Caki2 (cell line): ENCODE measurements at regions not wholly inside any gene's neighbourhood (a gene's known extent, or its start where the extent isn't known, plus 50 kb on each side); places are given as distances from the start of the nearest gene placed in this dataset.
"Not testable (repeated sequence)": the region's sequence is repeated elsewhere in the genome, so short reads cannot be mapped to it uniquely, and the experiment has no call there.

Source experiments
- DNase-seq: peaks from one replicate; pipeline ENCODE4 v3.0.0-alpha.2; 2015; ENCODE audit warnings: low read depth
- in situ Hi-C: cut with HindIII; loops from 2 replicates; pipeline ENCODE4 v1.10.0; 2016; ENCODE audit warnings: low sequenced_read_pairs, low pct_unique_long_range_greater_than_20kb, mixed read lengths

DNA sequence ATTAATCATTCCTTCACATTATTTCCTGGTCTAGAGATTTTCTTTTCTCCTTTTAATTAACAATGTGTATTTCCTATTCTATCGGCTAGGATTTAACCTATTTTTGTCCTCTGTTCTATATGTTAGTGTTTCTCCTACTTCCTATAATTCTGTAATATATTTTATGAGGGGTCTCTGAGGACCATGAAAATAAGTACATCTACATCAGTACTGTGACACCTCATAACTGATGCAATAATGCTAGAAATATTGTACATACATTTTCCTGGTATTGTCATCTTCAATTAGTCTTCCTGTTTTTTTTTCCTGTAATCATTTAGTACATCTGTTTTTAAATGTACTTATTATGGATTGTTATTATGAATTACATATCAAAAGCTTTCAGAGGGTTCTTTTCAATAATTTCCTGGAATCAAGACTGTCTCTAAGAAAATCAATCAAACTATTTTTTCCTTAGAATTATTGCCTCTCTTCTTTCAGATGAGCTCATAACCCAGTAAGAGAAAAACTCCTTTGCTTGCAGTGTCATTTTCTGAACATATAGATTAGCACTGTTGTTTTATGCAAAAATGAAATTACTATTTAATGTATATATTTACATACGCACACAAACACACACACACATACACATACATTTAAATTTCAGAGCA, 1004.3 kb downstream of the SLITRK5 start:
- in situ Hi-C loops = no loop called here
- no peak for DNase-seq

DNA sequence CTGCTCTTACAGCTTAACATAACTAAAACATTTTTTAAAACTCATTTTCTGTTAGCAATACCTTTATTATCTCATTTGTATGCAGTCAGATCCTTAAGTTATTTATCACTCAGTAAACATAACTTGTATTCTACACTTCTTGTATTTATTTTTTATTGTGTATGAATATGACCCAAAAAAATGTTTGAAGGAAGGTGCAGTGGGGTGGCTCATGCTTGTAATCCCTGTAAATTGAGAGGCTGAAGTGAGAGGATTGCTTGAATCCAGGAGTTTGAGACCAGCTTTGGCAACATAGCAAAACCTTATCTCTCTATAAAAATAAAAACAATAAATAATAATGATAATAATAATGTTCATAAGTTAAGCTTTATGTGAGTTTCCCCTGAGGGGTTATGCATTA, 1004.8 kb downstream of the SLITRK5 start:
- in situ Hi-C loops = no loop called here
- DNase-seq = no peak

DNA sequence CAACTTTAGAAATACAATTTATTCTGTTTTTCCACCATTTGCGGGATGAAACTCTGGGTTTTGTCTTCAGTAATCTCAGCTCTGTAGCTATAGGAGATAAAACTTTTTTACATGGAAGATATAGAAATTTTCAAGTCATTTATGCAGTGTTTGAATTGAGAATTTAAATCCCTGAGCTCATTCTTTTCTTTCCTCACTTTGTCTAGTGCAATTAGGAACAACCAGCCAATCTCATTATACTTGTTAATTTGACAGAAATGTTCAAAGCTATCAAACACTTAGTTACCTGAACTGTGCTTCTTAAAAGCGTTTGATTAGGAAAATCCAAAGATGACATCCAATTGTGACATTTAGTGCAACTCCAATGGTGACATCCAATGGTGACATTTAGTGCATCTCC, 1014.3 kb downstream of the SLITRK5 start:
- in situ Hi-C loops = no loop called here
- DNase-seq = no peak

DNA sequence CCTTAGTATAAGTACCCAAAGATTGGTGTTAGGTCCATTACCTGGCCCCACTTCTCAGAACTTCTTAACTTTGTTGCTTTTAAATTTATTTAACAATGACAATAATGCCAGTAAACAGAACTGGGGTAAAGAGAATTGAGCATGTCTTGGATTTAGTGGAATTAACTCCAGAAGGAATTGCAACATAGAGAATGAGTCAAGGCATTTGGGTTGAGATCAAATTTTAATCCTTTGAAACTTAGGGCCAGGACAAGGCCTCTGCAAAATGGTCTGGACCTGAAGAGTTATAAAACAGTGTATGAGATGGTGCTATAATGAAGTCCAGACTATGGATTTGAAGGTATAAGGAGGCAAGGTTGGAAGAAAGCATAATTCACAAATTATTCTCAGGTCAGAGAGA, 1030.4 kb downstream of the SLITRK5 start:
- no peak for DNase-seq
- in situ Hi-C loops = no loop called here

DNA sequence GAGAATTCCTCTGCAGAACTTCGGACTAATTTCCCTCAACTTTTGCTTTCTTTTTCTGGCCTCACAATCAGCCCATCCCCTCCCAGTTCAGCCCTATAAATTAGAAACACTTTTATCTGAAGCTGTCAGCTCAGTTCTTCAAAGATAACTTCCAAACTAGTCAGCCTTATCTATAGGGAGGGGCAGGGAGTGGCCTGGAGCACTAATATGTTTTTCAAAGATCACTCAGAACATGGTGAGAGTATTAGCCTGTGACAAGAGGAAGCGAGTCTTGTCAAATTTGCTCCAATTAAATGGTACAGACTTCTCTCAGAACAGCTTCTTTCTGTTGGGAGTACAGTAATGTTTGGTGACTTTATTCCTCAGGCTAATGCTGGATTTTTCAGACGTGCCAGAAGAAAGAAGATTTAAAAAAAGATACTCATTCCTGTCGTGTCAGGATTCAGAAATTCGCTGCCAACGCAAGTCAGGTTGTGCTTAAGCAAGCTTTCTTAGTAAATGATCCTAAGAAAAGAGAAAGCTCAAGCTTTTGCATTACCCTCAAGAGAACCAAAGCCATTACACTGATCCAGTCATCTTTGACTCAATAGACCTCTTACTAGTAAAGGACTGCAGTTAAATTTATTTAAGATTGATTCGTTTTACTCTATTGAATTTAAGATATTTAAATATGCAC, 1033.6 kb downstream of the SLITRK5 start:
- no peak for DNase-seq
- in situ Hi-C loops = no loop called here

DNA sequence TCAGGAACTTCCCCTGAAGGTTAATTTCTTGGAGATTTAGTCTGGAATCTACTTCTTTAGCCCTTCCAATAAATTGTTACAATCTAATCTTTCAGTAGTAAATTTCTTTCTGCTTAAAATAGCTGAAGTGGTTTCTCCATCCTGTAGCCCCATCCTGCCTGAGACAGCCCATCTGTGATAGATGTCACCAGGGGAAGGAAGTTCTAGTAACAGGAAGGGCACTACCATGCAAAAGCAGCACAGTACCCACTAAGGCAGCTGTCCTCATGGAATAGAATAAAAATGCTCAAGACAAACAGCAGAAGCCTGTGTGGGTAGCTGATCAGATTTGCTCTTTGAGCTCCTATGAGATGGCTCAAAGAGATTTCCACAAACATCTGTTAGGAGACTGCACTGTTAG, 1036.5 kb downstream of the SLITRK5 start:
- DNase-seq = no peak
- in situ Hi-C loops = no loop called here

DNA sequence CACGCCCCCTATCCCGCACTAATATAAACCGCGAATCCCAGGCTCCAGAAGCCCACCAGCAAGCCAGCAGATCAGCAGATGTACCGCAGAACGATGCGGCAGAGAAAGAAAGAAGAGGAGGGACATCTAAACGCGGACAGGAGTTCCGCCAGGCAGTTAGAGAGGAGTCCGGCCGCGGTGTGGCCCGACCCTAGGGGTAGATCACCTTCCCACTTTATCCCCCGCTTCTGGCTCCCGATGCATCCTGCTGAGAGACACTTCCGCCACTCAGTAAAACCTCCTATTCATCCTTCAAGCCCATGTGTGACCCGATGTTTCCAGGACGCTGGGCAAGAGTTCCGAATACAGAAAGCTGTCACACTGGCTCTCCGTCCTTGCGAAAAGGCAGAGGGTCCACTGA, 1046.8 kb downstream of the SLITRK5 start:
- DNase-seq = no peak
- in situ Hi-C loops = no loop called here

DNA sequence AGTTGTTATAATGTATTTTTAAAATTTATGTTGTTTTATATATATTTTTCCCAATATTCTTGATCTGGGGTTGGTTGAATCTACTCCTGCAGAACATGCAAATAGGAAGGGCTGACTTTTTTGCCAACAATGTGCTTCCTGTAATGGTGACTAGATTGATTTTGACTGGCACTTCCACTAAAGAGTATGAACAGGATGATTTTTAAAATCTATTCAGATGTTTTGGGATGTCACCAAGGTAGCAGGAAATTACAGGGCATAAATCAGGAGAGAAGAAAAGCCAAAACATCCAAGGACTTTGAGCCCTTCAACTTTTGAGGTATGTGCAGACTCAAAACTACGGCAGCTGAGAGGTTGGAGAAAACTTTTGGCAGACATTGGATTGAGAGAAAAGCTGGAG, 1047.6 kb downstream of the SLITRK5 start:
- DNase-seq = no peak
- in situ Hi-C loops = no loop called here

DNA sequence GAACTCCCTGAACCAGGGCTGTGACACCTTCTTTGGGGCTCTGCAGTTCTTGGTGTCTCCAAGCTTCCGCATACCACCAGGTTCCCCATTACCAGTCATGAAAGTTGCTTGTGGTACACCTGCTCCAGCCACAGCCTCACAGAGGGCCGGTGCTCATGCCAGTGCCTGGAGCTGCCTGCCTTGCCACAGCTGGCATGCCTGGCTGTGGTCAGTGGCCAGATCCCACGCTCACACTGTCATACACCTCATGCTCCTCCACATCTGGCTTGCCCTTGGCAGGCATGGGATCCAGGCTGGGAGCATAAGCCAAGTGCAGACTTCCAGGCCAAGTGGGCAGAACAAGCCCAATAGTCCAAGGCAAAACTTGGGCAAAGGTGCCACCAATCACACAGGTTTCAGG, 1054.9 kb downstream of the SLITRK5 start:
- DNase-seq = no peak
- in situ Hi-C loops = no loop called here

DNA sequence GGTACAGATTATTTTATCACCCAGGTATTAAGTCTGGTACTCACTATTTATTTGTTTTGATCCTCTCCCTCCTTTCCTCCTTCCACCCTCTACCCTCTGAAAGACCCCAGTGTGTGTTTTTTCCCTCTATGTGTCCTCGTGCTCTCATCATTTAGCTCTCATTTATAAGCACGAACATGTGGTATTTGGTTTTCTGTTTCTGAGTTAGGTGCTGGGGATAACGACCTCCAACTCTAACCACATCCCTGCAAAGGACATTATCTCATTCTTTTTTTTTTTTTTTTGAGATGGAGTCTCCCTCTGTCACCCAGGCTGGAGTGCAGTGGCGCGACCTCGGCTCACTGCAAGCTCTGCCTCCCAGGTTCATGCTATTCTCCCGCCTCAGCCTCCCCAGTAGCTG, 1056.1 kb downstream of the SLITRK5 start:
- in situ Hi-C loops, DNase-seq: not testable (repeated sequence)

DNA sequence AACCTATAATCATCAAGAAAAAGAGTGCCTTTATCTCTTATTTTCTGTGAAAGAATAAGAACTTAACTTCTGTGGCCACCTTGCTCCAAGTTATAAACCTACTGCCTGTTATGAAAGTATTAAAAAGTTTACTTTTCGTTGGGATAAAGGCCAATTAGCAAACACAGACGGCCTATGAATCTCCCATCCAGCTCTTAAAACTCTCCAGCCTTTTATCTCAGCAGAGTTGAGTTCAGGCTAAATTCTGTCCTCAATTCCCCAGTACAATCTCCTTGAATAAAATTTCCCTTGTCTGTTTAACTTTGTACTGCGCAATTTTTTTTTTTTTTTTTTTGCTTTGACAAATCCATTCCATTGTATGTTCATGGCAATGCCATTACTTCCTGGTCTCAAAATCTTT, 1058.4 kb downstream of the SLITRK5 start:
- no peak for DNase-seq
- in situ Hi-C loops = no loop called here

DNA sequence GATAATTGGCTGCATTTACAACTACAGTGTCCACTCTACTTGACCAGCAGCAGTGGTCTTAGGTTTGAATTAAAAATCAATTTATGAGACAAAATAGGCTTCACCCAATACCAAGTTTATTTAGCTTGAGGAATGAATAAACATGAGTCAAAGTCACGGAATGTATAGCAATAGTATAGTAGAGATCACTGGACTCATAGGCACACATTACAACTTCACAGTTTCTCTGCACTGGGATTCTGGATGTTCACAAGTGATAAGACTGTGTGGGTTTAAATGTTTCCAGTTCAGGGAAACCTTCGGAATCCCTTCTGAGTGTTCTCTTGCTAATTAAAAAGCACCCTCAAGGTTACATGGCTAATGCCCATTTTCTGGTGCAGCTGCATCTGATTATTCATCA, 1064.9 kb downstream of the SLITRK5 start:
- in situ Hi-C loops = no loop called here
- no peak for DNase-seq

DNA sequence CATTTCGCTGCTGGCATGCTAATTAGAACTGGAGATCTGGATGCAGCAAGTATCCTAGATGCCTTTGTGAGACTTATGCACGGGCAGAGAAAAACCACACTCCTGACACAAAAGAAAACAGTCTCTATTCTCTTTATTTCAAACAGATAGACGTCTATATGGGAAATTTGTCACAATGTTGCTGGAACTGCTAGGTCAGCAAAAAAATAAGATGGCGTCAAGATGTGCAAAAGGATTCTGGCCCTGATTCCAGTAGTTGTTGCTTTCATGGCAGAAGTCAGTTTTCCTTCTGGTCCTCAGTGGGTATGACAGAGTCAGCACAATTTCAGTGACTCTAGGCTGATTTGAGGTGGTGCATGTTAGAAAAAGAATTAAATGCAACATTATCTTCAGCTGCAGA, 1068.0 kb downstream of the SLITRK5 start:
- in situ Hi-C loops = no loop called here

DNA sequence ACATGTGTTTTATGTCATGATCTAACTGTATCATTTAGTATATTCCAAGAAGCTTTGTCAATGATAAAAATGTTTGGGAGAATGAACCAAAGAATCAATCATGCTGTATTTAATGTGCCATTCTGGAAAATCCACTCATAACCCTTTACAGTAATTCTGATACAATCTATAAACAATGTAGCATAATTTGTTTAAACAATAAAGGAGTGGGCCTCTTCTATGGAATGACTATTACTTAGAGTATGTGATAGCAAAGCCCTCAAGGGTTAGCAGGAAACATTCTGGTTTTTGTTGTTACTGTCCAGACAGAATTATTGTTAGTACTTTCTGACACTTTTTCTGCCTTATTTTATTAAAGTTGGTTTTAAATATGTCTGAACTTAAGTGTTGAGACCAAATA, 1073.1 kb downstream of the SLITRK5 start:
- in situ Hi-C loops = no loop called here
- no peak for DNase-seq

More for the DNA sequence above, 1068.0 kb downstream of the SLITRK5 start:
- no peak for DNase-seq

DNA sequence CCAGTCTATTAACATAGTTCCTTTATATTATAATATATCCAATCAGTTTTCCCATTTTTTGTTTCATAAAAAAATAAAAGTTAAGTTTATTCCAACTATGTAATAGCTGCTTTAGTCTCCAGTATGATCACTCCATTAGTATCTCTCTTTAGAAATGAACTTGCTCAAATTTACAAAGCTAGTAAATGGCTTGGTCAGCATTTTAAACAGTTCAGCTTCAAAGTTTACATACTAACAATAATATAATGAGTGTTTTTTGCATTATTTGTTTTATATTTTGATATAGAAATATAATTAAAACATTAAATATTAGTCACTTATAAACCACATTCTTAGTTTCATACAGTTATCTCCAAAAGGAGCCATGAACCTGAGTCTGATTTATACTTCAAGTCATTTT, 1073.8 kb downstream of the SLITRK5 start:
- in situ Hi-C loops = no loop called here
- DNase-seq = no peak

DNA sequence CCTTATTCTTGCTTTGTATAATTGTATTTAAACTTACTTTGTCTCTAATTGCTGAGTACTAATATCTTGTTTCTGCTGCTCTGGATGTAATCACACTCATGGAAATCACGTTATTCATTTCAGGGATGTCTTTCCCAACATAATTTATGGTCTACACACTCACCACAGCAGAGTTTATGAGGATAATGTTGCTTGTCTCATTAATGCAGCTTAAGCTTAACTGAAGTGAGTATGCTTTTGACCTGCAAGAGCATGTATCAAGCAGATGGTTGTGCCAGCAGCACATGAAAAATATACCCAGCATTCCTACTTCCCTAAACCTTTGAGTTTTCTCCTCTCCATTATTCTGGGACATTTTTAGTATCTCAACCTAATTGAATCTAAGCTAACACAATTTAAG, 1080.9 kb downstream of the SLITRK5 start:
- no peak for DNase-seq
- in situ Hi-C loops = no loop called here

DNA sequence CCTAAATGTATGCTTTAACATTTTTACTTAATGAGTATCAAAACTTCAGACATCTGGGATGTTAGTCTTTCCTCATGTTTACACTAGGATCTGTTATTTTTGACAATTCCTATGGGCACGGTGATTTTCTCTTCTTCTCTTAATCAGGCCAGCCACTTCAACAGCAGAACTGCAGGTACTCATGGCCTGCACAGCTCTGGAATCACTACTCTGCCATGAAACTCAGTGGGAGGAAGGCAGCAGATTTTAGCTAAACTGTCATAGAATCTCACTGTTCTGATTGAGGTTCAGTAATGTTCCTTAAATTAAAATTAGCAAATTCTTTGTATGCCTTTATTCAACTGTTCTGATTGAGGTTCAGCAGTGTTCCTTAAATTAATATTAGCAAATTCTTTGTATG, 1083.0 kb downstream of the SLITRK5 start:
- no peak for DNase-seq
- in situ Hi-C loops = no loop called here

DNA sequence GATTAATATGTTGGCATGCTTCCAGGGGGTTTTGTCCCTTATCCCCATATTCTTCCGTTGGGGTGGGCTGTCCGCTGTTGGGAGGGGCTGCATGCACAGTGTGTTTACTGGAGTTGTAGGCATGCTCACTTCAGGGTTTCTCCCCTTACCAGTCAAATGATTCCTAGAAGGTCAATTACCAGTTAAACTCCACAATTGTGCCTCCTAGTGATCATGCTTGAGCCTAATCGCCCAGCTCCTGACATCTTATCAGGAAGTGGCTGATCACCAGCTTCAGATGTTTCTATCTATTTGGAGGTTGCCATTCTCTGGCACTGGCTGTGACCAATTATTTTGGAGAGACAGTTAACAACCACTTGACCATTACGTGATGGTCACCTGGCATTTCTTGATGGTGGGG, 1090.0 kb downstream of the SLITRK5 start:
- DNase-seq = no peak
- in situ Hi-C loops = no loop called here

DNA sequence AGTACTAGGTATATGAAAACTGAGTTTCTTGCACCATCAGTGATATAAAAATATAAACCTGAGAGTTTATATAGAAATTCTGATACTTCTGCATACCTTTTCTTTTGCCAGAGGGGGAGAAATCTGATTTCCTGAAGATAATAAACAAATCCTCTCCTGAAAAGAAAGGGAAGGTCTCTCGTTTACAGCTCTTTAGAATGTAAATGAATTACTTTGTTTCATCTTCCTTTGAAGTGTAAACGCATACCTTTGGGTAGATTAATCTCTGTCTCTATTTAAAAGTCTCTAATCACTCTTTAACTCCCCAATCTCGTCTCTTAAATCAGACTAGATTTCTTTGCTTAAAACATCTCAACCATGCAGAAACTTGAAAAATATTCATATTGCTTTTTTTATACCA, 1092.9 kb downstream of the SLITRK5 start:
- no peak for DNase-seq
- in situ Hi-C loops = no loop called here

DNA sequence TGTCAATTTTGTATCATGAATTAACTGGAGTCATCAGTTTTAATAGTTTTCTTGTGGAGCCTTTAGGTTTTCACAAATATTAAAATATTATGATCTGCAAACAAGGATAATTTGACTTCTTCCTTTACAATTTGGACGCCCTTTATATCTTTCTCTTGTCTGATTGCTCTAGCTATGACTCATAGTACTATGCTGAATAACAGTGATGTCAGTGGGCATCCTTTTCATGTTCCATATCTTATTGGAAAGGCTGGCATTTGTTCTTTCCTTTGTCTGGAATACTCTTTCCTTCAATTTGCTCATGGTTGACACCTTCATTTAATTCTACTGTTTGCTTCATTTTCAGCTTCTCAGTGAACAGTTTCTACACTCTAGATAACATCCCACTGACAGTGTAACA, 1129.3 kb downstream of the SLITRK5 start:
- in situ Hi-C loops = no loop called here

More for the DNA sequence above, 1129.3 kb downstream of the SLITRK5 start:
- DNase-seq = no peak
